Fibroblast of pulmonary artery (primary cell): ENCODE measurements at regions not wholly inside any gene's neighbourhood (a gene's known extent, or its start where the extent isn't known, plus 50 kb on each side); places are given as distances from the start of the nearest gene placed in this dataset.

Experiments used
- DNase-seq: peaks from one replicate; pipeline ENCODE4 v3.0.0-alpha.2; 2010; ENCODE audit warnings: low read depth
- H3K4me3 ChIP-seq: replicated peaks from 2 replicates; pipeline ENCODE4 v1.5.1; 2011; ENCODE audit warnings: low read depth, mild to moderate bottlenecking, control low read depth, low read length, moderate library complexity
- TF ChIP-seq, protein P1 (sequence below): IDR thresholded peaks from 2 replicates; pipeline ENCODE4 v1.5.1; 2011; ENCODE audit warnings: mild to moderate bottlenecking, control low read depth, low read length, inconsistent platforms; ENCODE audit errors: missing control alignments

DNA sequence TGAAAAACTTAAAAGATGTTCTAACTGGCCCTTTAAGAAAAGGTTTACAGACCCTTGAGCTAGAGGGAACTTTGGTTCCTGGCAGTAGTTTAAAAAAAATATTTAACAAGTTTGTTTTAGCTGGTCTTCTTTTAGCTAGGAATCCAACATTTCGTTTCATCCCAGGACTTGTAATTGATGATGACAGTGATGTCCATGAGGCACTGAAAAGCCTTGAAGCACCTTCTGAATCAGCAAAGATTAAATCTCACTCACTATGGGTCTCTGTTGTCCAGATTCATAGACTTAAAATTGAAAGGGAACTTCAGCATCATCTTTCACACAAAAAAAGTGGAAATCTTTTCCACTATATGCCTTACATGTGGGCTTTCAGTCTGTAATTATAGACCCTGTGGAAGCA, 102.9 kb upstream of the ETAA1 start:
- DNase-seq, result no peak

DNA sequence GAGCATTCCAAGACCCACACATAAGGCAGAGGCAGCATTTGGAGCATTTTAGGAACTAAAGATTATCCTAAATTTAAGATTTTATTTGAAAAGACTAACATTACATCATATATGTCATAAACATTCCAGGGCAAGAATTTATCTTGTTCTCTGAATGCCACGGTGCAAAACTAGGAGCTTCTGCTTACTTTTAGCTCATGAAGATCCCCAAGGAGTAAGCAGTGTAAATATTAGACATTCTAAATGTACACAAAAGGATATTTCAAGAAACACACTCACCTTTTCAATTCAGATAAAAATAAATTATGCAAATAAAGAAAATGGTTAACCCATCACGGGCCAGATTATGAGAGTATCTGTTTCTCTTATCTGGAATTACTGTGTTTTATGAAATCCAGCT, 101.7 kb upstream of the ETAA1 start:
- DNase-seq, result no peak
- TF ChIP-seq, protein P1, sequence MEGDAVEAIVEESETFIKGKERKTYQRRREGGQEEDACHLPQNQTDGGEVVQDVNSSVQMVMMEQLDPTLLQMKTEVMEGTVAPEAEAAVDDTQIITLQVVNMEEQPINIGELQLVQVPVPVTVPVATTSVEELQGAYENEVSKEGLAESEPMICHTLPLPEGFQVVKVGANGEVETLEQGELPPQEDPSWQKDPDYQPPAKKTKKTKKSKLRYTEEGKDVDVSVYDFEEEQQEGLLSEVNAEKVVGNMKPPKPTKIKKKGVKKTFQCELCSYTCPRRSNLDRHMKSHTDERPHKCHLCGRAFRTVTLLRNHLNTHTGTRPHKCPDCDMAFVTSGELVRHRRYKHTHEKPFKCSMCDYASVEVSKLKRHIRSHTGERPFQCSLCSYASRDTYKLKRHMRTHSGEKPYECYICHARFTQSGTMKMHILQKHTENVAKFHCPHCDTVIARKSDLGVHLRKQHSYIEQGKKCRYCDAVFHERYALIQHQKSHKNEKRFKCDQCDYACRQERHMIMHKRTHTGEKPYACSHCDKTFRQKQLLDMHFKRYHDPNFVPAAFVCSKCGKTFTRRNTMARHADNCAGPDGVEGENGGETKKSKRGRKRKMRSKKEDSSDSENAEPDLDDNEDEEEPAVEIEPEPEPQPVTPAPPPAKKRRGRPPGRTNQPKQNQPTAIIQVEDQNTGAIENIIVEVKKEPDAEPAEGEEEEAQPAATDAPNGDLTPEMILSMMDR, result no peak
- H3K4me3 ChIP-seq, result no peak overlapping the region

More for the DNA sequence above, 102.9 kb upstream of the ETAA1 start:
- no peak overlapping the region for H3K4me3 ChIP-seq
- TF ChIP-seq, protein P1, result no peak

DNA sequence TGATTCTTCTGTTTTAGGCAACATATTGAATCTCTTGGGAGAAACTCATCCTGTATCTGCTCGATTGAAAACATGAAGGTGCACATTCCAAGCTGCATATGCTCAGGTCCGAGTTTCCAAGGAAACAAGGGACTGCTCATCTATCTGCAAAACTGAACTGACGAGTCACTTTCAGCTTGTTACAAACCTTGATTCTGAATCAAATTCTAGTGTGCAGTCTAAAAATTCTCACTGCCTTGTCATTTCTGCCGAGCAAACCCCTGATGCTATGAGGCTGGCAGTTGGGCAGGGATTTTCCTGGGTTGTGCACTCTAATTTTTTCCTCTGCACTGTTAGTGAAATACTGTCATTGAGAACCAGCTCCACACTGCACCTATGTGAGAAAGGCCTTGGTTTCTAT, 101.3 kb upstream of the ETAA1 start:
- H3K4me3 ChIP-seq, result no peak overlapping the region
- DNase-seq, result no peak
- TF ChIP-seq, protein P1, result no peak

DNA sequence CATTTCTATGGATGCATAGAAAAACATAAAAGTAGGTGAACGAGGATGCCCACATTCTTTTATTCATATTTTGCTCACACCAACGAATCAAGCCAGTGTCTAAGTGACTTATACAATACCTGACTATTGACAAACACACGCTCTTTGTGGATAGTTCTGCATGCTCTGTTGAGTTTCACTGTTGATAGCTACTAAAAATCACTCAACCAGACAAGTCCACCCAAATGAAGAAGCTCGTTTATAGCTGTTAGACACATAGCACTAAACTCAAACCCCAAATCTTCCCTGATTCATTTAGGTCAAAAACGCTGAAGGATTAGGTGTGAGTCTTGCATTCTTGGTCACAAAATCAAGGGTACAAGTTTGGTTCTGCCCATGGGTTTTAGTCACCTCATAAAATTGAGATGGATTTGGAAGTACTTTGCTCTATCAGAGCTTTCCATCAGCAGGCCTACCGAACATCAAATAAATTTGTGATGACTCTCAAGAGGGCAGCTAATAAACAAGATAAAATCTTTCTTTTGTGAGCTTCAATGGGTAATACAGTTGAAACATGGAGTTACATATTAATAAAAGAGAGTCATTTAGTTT, 92.7 kb upstream of the ETAA1 start:
- no peak for DNase-seq
- TF ChIP-seq, protein P1, result no peak
- H3K4me3 ChIP-seq, result no peak overlapping the region

DNA sequence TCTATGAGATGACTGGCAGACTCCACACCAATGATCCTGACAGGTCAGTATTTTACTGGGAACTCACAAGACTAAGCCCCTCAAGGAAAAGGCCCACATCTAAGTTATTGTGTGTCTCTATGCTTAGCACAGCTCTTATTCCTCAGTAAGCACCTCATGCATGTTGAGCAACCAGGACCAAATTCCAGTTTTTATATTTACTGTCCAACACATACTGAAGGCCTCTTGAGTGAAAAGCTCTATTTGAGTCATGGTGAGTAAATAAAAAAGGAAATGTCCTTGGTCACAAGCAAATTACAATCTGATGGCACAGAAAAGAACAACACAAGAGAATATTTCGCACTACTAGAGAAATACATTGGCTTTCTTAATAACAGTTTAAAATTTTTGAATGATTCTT, 87.9 kb upstream of the ETAA1 start:
- TF ChIP-seq, protein P1, result no peak
- peak; percentile 31 for DNase-seq
- no peak overlapping the region for H3K4me3 ChIP-seq

DNA sequence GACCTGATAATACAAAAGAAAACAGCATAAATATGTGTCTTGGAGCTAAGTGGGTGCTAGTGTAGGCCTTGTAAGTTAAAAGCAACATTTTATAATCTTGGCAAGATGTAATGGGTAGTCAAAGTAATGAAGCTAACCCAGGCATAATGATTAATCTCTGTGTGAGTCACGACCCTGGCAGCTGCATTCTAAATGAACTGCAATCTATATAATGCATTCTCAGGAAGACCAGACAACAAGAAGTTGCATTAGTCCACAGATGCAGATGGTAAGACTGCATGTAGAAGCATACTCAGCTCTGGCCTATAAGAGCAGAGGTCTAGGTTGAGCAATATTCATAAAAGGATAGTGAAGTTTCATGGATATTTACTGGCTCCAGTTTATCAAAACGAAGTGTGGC, 85.6 kb upstream of the ETAA1 start:
- peak; percentile 75 for DNase-seq
- TF ChIP-seq, protein P1, result no peak
- no peak overlapping the region for H3K4me3 ChIP-seq

DNA sequence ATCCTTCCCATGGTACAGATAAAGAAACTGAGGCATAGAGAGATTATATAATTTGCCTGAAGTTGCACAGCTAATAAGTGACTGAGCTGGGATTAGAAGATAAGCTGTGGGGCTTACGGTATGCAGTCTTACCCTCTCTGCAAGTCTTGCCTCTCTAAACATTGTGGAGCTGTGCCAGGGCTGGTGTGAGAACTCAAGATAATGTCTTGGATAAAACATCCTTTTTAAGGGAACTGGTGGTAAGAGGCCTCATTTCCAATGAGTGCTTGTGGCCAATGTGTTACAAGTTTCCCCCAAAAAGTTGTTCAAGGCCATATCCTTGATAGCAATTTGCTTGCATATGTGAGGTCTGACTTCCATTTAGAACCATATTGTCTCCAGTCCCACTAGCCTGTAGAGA, 84.3 kb upstream of the ETAA1 start:
- no peak for DNase-seq
- TF ChIP-seq, protein P1, result no peak
- no peak overlapping the region for H3K4me3 ChIP-seq
